Smooth muscle cell (in vitro differentiated cells): ENCODE measurements at regions not wholly inside any gene's neighbourhood (a gene's known extent, or its start where the extent isn't known, plus 50 kb on each side); places are given as distances from the start of the nearest gene placed in this dataset.
A peak's percentile ranks its signal among the peaks of the same experiment; 100 is the strongest.

Experiments used
- DNase-seq: peaks from one replicate; lab custom pipeline; 2025; ENCODE audit not compliant: unreplicated experiment; lab: John Stamatoyannopoulos, UW
- H2AFZ ChIP-seq: fragments of 200-600 bp; sonication (generic); 2 replicates; pipeline ENCODE4 v1.6.0; 2016; ENCODE audit warnings: antibody characterized with exemption, low read depth, mild to moderate bottlenecking
- H3F3A ChIP-seq: fragments of 200-600 bp; sonication (generic); 2 replicates; pipeline ENCODE4 v1.6.0; 2017; ENCODE audit warnings: antibody characterized with exemption, low read depth
- H3K27ac ChIP-seq: fragments of 200-600 bp; sonication (generic); 2 replicates; pipeline ENCODE4 v1.5.1; 2016; ENCODE audit warnings: low read depth, mild to moderate bottlenecking
- H3K27me3 ChIP-seq: fragments of 200-600 bp; sonication (generic); 2 replicates; pipeline ENCODE4 v1.6.1; 2016; ENCODE audit warnings: low read depth, mild to moderate bottlenecking
- H3K36me3 ChIP-seq: fragments of 200-600 bp; sonication (generic); 2 replicates; pipeline ENCODE4 v1.5.1; 2016; ENCODE audit warnings: low read depth
- H3K4me1 ChIP-seq: fragments of 200-600 bp; sonication (generic); 2 replicates; pipeline ENCODE4 v1.5.1; 2016; ENCODE audit warnings: low read depth
- H3K4me2 ChIP-seq: fragments of 200-600 bp; sonication (generic); 2 replicates; pipeline ENCODE4 v1.6.0; 2016; ENCODE audit warnings: mild to moderate bottlenecking
- H3K4me3 ChIP-seq: fragments of 200-600 bp; sonication (generic); 2 replicates; pipeline ENCODE4 v1.5.1; 2016; ENCODE audit warnings: mild to moderate bottlenecking
- H3K79me2 ChIP-seq: fragments of 200-600 bp; sonication (generic); 2 replicates; pipeline ENCODE4 v1.6.0; 2016; ENCODE audit warnings: low read depth, mild to moderate bottlenecking
- H3K9ac ChIP-seq: fragments of 200-600 bp; sonication (generic); 2 replicates; pipeline ENCODE4 v1.6.0; 2016; ENCODE audit warnings: low read depth
- H3K9me3 ChIP-seq: fragments of 200-600 bp; sonication (generic); replicated peaks from 2 replicates; pipeline ENCODE4 v1.5.1; 2016; ENCODE audit warnings: low read depth
- H4K20me1 ChIP-seq: fragments of 200-600 bp; sonication (generic); 2 replicates; pipeline ENCODE4 v1.6.0; 2016; ENCODE audit warnings: low read depth
- WGBS: methylation state at CpG from one replicate; pipeline ENCODE4 v1.1.7; 2016; ENCODE audit warnings: low lambda C conversion rate; 5-methylcytosine and 5-hydroxymethylcytosine counted together
- TF ChIP-seq, protein P1 (sequence below): fragments of 200-600 bp; sonication (generic); IDR thresholded peaks from 2 replicates; pipeline ENCODE4 v1.5.1; 2017; ENCODE audit warnings: borderline replicate concordance, mild to moderate bottlenecking, antibody characterized with exemption; ENCODE audit not compliant: insufficient read depth, poor library complexity, severe bottlenecking

DNA sequence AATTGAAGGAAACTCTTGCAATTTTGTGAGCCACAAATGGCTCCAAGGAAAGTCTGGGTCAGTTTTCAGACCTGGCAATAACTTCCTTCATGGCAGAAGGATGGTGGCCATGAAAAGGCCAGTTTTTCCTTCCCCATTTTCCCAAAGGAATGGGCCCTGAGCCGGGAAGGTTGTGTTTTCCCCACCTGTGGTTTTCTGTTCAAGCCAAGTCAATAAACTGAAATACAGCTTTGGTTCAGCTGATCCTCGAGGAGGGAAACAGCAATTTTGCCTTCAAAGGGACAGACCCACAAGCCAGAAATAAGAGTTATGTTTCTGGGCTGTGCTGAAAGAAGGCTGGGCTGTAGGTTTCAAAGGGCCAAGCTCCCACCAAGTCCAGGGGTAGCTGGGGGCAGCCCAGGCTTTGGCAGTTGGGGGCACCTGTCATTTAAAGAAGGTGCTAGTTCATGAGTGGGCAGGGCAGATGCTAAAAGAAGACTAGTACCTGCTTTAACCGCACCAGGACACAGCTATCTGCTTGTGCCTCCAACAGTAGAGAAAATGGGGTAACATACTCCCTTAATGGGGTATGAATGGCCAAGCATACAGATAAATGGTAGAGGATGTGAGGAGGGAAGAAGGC lies 97.0 kb downstream of the TTC32 start:
- Histone ChIP-seq H3K9me3 (no peaks in the 10 kb centered on the region), H3K36me3 (no peaks in the 10 kb centered on the region), H3K4me3 (no peak overlapping the region), H3K4me2 (no peak overlapping the region), H3K27me3 (no peaks in the 10 kb centered on the region), H3F3A (no peaks in the 10 kb centered on the region), H3K27ac (no peak overlapping the region), H2AFZ (no peak overlapping the region), H3K9ac (no peak overlapping the region), H4K20me1 (no peaks in the 10 kb centered on the region), H3K79me2 (no peaks in the 10 kb centered on the region), H3K4me1 (peaks cover 4% of the 10 kb centered on the region)
- WGBS, result 76% methylated on average over 3 of the region's 3 CpGs
- no peak for DNase-seq
- TF ChIP-seq, protein P1, sequence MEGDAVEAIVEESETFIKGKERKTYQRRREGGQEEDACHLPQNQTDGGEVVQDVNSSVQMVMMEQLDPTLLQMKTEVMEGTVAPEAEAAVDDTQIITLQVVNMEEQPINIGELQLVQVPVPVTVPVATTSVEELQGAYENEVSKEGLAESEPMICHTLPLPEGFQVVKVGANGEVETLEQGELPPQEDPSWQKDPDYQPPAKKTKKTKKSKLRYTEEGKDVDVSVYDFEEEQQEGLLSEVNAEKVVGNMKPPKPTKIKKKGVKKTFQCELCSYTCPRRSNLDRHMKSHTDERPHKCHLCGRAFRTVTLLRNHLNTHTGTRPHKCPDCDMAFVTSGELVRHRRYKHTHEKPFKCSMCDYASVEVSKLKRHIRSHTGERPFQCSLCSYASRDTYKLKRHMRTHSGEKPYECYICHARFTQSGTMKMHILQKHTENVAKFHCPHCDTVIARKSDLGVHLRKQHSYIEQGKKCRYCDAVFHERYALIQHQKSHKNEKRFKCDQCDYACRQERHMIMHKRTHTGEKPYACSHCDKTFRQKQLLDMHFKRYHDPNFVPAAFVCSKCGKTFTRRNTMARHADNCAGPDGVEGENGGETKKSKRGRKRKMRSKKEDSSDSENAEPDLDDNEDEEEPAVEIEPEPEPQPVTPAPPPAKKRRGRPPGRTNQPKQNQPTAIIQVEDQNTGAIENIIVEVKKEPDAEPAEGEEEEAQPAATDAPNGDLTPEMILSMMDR, result no peak

DNA sequence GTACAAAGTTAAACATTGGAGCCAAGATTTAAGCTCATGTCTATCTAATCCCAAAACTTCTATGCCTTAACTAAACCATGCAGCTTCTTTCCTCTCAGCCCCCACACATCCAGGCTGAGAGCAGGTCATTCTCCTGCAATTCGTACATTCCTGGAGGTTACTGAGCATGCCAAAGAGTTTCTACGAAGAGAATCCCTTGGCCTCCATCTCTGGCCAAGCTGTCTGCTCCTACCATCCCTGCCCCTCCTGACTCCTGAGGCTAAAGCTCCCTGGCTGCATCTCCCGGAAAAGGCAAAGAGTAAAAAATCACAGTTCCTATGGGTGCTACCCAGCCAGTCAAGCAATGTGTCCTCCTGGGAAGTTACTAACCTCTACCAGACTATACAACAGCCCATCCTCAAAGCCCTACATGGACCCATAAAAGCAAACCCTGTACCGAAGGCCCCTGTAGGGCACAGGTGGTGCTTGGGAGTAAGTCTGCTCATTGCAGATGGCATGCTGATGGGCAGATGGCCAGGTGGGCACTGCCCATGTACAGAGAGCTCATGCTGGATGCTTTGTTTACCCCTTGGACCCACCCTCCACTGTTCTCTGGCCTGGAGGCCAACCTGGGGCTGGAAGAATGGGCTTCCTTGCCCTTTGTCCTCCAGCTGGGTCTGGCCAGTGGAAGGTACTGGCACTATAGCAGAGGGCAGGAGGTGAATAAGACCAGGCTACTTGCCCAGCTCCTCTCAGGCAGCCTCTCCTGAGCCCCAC lies 99.5 kb downstream of the TTC32 start:
- peaks cover 4% of the 10 kb centered on the region for H3K4me1 ChIP-seq
- peak overlapping the region; percentile 67 for H3K4me2 ChIP-seq
- peak overlapping the region; percentile 89 for H3K27ac ChIP-seq
- H3K27me3 ChIP-seq, result no peaks in the 10 kb centered on the region
- H3K9ac ChIP-seq, result peak overlapping the region; percentile 52
- no peaks in the 10 kb centered on the region for H3F3A ChIP-seq
- H3K36me3 ChIP-seq, result no peaks in the 10 kb centered on the region
- no peaks in the 10 kb centered on the region for H3K79me2 ChIP-seq
- WGBS, result 60% methylated on average over 4 of the region's 4 CpGs
- no peak overlapping the region for H3K4me3 ChIP-seq
- H4K20me1 ChIP-seq, result no peaks in the 10 kb centered on the region
- TF ChIP-seq, protein P1, result no peak
- DNase-seq, result no peak
- no peak overlapping the region for H2AFZ ChIP-seq
- no peaks in the 10 kb centered on the region for H3K9me3 ChIP-seq

DNA sequence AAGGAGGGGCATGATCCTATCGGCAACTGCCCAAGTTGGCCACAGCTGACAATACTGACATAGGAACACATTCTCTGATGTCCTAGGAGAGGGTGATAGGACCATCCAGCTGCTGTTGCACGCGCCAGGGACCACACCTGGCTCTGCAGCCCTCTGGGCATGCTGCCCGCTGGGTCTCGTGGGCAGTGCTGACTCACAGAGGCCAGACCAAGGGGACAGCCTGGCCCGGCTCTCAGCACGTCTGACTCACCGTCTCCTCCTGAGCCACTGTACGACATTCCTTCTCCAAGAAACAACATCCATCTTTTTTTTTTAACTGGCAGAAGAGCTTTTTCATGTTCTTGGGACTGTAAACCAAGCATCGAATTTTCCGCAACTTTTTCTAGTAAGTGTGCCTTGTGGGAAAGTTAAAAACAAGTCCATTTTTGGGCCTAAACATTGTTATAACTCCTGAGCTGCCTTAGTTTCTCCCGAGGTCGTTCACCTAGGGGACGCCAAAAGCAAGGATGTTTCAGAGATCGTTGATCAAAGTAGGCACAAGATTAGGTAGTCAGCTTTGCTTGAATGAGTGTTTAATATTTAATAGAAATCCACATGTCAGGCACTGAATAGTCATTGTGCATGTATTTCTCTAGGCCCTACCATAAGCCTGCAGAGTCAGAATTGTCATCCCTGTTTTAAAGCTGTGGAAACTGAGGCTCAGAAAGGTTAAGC lies 100.3 kb downstream of the TTC32 start:
- Histone ChIP-seq H3K4me2 (peak overlapping the region; percentile 67), H3K9ac (peak overlapping the region; percentile 52), H3K9me3 (no peaks in the 10 kb centered on the region), H3K4me1 (peaks cover 4% of the 10 kb centered on the region), H4K20me1 (no peaks in the 10 kb centered on the region), H3K36me3 (no peaks in the 10 kb centered on the region), H3K4me3 (no peak overlapping the region), H3K27me3 (no peaks in the 10 kb centered on the region), H3K79me2 (no peaks in the 10 kb centered on the region), H3K27ac (peak overlapping the region; percentile 89), H3F3A (no peaks in the 10 kb centered on the region), H2AFZ (no peak overlapping the region)
- DNase-seq, result peak; percentile 28
- TF ChIP-seq, protein P1, result no peak
- 32% methylated on average over 15 of the region's 15 CpGs for WGBS
